ENCODE measurements at regions not wholly inside any gene's neighbourhood (a gene's known extent, or its start where the extent isn't known, plus 50 kb on each side); places are given as distances from the start of the nearest gene placed in this dataset.

- no peaks in the 10 kb centered on the region for H3K9me3 Mint-ChIP-seq
- H3K9me3 ChIP-seq (ENCODE audit: control insufficient read depth, insufficient read depth, low read length) = no peaks in the 10 kb centered on the region
- H3K36me3 Mint-ChIP-seq = no peaks in the 10 kb centered on the region
- peaks cover 10% of the 10 kb centered on the region in 2 donors for H3K4me1 Mint-ChIP-seq
- H3K27ac Mint-ChIP-seq = no peak overlapping the region
- H3K4me3 ChIP-seq (ENCODE audit: low read length) = no peak overlapping the region
- no peak overlapping the region for H3K4me3 Mint-ChIP-seq
- TF ChIP-seq CTCF (IDR thresholded peaks at IDR 0.05) = no peak
- DNase-seq (no peak), ATAC-seq (no peak)
- WGBS (ENCODE audit: insufficient coverage) = 86% methylated on average over 2 of the region's 2 CpGs
- H3K36me3 ChIP-seq (ENCODE audit: control insufficient read depth, insufficient read depth, low read length) = no peaks in the 10 kb centered on the region
- H3K27me3 Mint-ChIP-seq (ENCODE audit: low read depth in 2 of 2) = peaks cover 12 to 20% of the 10 kb centered on the region in 2 donors
- intact Hi-C loops (cut with micrococcal nuclease) = no loop called here
- H3K27me3 ChIP-seq (ENCODE audit: control insufficient read depth, insufficient read depth, low read length) = no peaks in the 10 kb centered on the region
- H3K4me1 ChIP-seq (ENCODE audit: control insufficient read depth, insufficient read depth, low read length) = peaks cover 11% of the 10 kb centered on the region
- H3K27ac ChIP-seq (ENCODE audit: low read length) = no peak overlapping the region
Observed at GRCh38 chr13:26919732-26920131, 159.1 kb upstream of the GPR12 start.

GRCh38 chr13:26919311-26919710, 158.7 kb upstream of the GPR12 start:
- H3K27me3 Mint-ChIP-seq (ENCODE audit: low read depth in 2 of 2) = peaks cover 12 to 18% of the 10 kb centered on the region in 2 donors
- ATAC-seq = no peak
- intact Hi-C loops (cut with micrococcal nuclease) = no loop called here
- H3K36me3 ChIP-seq (ENCODE audit: control insufficient read depth, insufficient read depth, low read length) = no peaks in the 10 kb centered on the region
- H3K9me3 Mint-ChIP-seq = no peaks in the 10 kb centered on the region
- WGBS (ENCODE audit: insufficient coverage) = 82% methylated on average over 7 of the region's 7 CpGs
- no peaks in the 10 kb centered on the region for H3K9me3 ChIP-seq (ENCODE audit: control insufficient read depth, insufficient read depth, low read length)
- no peak overlapping the region for H3K27ac ChIP-seq (ENCODE audit: low read length)
- no peak overlapping the region for H3K4me3 Mint-ChIP-seq
- H3K4me1 Mint-ChIP-seq = peaks cover 14% of the 10 kb centered on the region in 2 donors
- H3K4me1 ChIP-seq (ENCODE audit: control insufficient read depth, insufficient read depth, low read length) = peaks cover 15% of the 10 kb centered on the region
- H3K27ac Mint-ChIP-seq = no peak overlapping the region
- no peak for DNase-seq
- H3K27me3 ChIP-seq (ENCODE audit: control insufficient read depth, insufficient read depth, low read length) = no peaks in the 10 kb centered on the region
- H3K4me3 ChIP-seq (ENCODE audit: low read length) = no peak overlapping the region
- no peak for TF ChIP-seq CTCF (IDR thresholded peaks at IDR 0.05)
- no peaks in the 10 kb centered on the region for H3K36me3 Mint-ChIP-seq

GRCh38 chr13:26914624-26915023, 154.0 kb upstream of the GPR12 start:
- Histone ChIP-seq H3K36me3 (ENCODE audit: control insufficient read depth, insufficient read depth, low read length) (no peaks in the 10 kb centered on the region), H3K27me3 (ENCODE audit: control insufficient read depth, insufficient read depth, low read length) (no peaks in the 10 kb centered on the region), H3K4me1 (ENCODE audit: control insufficient read depth, insufficient read depth, low read length) (peaks cover 15% of the 10 kb centered on the region), H3K9me3 (ENCODE audit: control insufficient read depth, insufficient read depth, low read length) (no peaks in the 10 kb centered on the region), H3K27ac (ENCODE audit: low read length) (peak overlapping the region; percentile 8), H3K4me3 (ENCODE audit: low read length) (no peak overlapping the region)
- WGBS (ENCODE audit: insufficient coverage) = 5% methylated on average over 7 of the region's 7 CpGs
- peak; percentile 62 to 82 (median 69) for ATAC-seq
- TF ChIP-seq CTCF (IDR thresholded peaks at IDR 0.05) = no peak
- Mint-ChIP-seq H3K27me3 (ENCODE audit: low read depth in 2 of 2) (peaks cover 3 to 9% of the 10 kb centered on the region in 2 donors), H3K9me3 (no peaks in the 10 kb centered on the region), H3K4me1 (peaks cover 14% of the 10 kb centered on the region in 2 donors), H3K36me3 (no peaks in the 10 kb centered on the region), H3K27ac (peak overlapping the region; percentile 73 to 85), H3K4me3 (peak overlapping the region; percentile 40)
- DNase-seq = peak in 1 of 2 donors; percentile 11
- intact Hi-C loops (cut with micrococcal nuclease) = no loop called here

- no peaks in the 10 kb centered on the region for H3K9me3 ChIP-seq (ENCODE audit: control insufficient read depth, insufficient read depth, low read length)
- no peak overlapping the region for H3K4me3 ChIP-seq (ENCODE audit: low read length)
- no peaks in the 10 kb centered on the region for H3K36me3 ChIP-seq (ENCODE audit: control insufficient read depth, insufficient read depth, low read length)
- ATAC-seq (peak in 2 of 3 donors; percentile 60 to 62), DNase-seq (no peak)
- peaks cover 3 to 9% of the 10 kb centered on the region in 2 donors for H3K27me3 Mint-ChIP-seq (ENCODE audit: low read depth in 2 of 2)
- 0% methylated on average over 1 of the region's 3 CpGs for WGBS (ENCODE audit: insufficient coverage)
- H3K4me1 ChIP-seq (ENCODE audit: control insufficient read depth, insufficient read depth, low read length) = peaks cover 15% of the 10 kb centered on the region
- H3K27me3 ChIP-seq (ENCODE audit: control insufficient read depth, insufficient read depth, low read length) = no peaks in the 10 kb centered on the region
- intact Hi-C loops (cut with micrococcal nuclease) = no loop called here
- no peak for TF ChIP-seq CTCF (IDR thresholded peaks at IDR 0.05)
- H3K9me3 Mint-ChIP-seq = no peaks in the 10 kb centered on the region
- H3K27ac Mint-ChIP-seq = peak overlapping the region; percentile 73 to 85
- H3K4me3 Mint-ChIP-seq = no peak overlapping the region
- H3K36me3 Mint-ChIP-seq = no peaks in the 10 kb centered on the region
- H3K4me1 Mint-ChIP-seq = peaks cover 14% of the 10 kb centered on the region in 2 donors
- H3K27ac ChIP-seq (ENCODE audit: low read length) = no peak overlapping the region
Observed at GRCh38 chr13:26914148-26914547, 153.6 kb upstream of the GPR12 start.

Measured in natural killer cell (primary cell).